RCC 7860 (cell line): ENCODE measurements at regions not wholly inside any gene's neighbourhood (a gene's known extent, or its start where the extent isn't known, plus 50 kb on each side); places are given as distances from the start of the nearest gene placed in this dataset.

Experiments
- DNase-seq: peaks from one replicate; pipeline ENCODE4 v3.0.0-alpha.2; 2015; ENCODE audit warnings: low spot score
- FAIRE-seq: peaks from 2 replicates; lab custom pipeline; 2012; peaks lifted over from hg19 to GRCh38; lab: Jason Lieb, UNC

GRCh38 chr2:217189747-217190146 is 329.9 kb upstream of the TNP1 start:
- DNase-seq (no peak), FAIRE-seq (no peak)

GRCh38 chr2:217189131-217189530 is 329.3 kb upstream of the TNP1 start:
- no peak for FAIRE-seq
- no peak for DNase-seq

DNA sequence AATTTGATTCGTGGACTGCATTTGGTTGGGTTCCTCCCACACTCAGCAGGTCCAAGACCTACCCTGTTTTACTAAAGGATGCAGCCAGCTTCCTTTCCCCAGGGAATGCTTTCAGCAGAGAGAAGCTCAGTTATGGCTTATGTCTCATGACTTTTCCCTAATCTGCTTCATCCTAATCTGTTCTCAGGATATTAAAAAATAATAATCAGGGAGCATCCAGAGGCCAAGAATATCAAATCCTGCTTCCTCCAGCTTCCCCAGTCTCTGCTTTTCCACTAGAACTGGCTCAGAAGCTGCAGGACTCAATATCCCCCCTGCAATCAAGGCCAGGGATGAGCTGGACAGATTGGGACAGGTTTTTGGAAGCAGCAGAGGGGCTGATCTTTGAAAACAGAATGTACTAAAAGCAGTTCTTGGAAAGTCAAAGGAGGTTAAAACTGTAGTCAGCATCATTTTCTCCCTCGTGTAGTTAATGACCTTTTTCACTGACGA is 326.9 kb upstream of the TNP1 start:
- DNase-seq (no peak), FAIRE-seq (no peak)

DNA sequence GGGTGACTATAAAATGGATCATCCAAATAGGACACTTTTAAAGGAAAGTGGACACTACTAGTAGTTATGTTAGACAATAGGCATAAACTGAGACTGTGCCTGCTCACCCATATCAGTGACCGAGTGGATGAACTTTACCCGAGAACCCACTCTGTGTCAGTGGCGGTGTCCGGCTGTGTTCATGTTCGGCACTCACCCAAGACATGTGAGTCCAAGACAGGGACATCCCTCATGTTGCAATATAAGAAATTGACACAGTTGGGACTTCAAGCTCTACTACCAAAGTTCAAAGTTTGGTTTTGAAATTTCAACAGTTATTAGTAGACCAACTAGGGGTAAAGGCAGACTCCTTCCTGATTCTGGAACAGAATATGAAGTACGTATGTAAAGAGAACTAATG is 326.3 kb upstream of the TNP1 start:
- DNase-seq, result no peak
- FAIRE-seq, result no peak

DNA sequence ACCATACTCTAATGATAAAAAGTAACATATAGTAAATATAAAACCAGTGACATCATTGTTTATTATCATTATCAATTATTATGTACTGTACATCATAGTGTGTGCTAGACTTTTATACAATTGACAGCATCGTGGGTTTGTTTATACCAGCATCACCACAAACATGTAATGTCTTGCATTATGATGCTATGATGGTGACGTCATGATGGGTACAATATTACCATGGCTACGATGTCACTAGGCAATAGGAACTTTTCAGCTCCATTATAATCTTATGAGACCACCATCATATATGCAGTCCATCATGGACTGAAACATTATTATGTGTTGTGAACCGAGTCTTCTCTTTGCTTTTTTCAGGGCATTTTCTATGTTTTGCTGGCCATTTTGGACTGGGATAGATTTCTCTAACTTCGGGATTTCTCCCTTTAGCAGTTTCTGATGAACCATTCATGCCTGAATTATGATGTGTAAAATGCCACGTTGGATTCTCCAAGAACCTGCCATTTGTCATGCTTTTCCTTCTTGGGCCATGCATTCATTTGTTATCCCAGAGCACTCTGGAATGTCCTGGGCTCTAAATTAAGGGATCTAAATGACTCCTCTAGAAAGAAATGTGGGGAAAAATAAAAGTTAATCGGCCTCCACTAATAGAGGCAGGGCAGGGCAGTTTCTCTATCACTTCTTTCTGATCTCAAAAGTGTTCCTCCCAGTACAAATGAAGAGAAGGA is 325.6 kb upstream of the TNP1 start:
- FAIRE-seq, result no peak

DNA sequence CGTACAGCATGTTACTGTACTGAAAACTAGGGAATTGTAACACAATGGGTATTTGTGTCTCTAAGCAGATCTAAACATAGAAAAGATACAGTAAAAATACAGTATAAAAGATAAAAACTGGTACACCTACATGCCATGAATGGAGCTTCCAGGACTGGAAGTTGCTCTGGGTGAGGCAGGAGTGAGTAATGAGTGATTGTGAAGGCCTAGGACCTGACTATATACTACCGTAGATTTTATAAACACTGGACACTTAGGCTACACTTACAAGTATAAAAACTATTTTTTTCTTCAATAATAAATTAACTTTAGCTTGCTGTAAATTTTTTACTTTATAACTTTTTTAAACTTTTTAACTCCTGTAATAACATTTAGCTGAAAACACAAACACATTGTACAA is 324.4 kb upstream of the TNP1 start:
- no peak for FAIRE-seq
- DNase-seq, result no peak

More for the DNA sequence above, 325.6 kb upstream of the TNP1 start:
- no peak for DNase-seq

- no peak for FAIRE-seq
- DNase-seq, result no peak
Observed at GRCh38 chr2:217183471-217183870, 323.6 kb upstream of the TNP1 start.

GRCh38 chr2:217182926-217183325 is 323.1 kb upstream of the TNP1 start:
- FAIRE-seq (no peak), DNase-seq (no peak)

DNA sequence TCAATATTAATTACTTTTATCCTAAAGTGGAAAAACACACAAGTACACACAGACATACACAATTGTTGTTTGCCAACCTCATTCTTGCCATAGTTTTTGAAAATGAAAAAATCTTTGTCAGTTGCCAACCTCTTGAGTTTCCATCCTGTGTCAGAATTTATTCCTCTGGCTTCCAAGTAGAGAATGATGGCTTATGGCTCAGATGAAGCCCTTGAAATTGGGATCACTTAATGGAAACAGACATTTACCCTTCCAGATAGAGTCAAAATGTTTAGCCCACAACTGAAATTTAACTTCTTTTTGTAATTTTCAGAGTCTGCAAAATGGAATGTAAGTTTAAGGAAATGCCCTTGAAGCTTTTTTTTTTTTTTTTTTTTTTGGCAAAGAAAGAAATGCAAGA is 321.6 kb upstream of the TNP1 start:
- DNase-seq, result no peak
- FAIRE-seq, result no peak

DNA sequence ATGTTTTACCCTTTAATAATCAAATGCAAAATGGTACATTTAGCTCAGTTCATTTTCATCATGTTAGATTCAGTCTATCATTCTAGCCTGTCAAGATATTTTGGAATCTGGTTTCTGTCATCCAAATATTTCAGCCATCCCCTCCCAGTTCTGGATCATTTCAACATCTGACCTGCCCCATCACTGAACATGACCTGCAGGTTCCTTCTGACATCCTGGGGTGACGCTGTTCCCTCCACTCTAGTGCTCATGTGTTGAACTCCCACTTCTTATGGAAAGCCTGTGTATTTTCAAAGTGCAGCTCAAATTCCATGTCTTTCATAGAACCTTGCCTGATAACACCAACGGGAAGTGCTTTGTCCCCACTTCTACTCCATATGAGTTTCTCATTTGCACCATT is 320.0 kb upstream of the TNP1 start:
- DNase-seq, result no peak
- no peak for FAIRE-seq

GRCh38 chr2:217178341-217178740 is 318.5 kb upstream of the TNP1 start:
- DNase-seq (no peak), FAIRE-seq (no peak)

DNA sequence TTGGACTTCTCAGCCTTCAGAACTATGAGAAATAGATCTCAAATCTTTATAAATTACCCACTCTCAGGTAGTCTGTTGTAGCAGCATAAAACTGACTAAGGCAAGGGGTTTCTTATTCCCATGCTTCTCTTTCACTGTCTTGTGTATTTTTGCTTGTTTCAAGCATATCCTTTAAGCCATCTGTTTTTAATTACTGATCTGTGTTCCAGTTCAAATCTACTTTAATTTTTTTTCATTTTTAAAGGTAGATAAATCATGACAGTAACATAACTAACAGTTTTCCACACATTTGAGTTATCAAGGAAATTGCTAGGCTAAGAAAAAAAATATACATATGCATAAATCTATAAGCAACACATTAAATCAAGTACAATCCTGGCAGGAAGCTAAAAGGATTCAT is 317.9 kb upstream of the TNP1 start:
- DNase-seq, result no peak
- FAIRE-seq, result no peak

- FAIRE-seq, result no peak
- DNase-seq, result no peak
Observed at GRCh38 chr2:217171874-217172273, 312.0 kb upstream of the TNP1 start.

- DNase-seq (no peak), FAIRE-seq (no peak)
Observed at GRCh38 chr2:217168496-217168895, 308.6 kb upstream of the TNP1 start.

- no peak for FAIRE-seq
- no peak for DNase-seq
Observed at GRCh38 chr2:217167531-217167930, 307.7 kb upstream of the TNP1 start.

GRCh38 chr2:217166241-217166850 is 306.5 kb upstream of the TNP1 start:
- DNase-seq, result peak; percentile 54
- no peak for FAIRE-seq

GRCh38 chr2:217165547-217165946 is 305.7 kb upstream of the TNP1 start:
- DNase-seq, result no peak
- FAIRE-seq, result no peak

GRCh38 chr2:217163987-217164386 is 304.1 kb upstream of the TNP1 start:
- FAIRE-seq (no peak), DNase-seq (no peak)

- DNase-seq (peak; percentile 49), FAIRE-seq (no peak)
Observed at GRCh38 chr2:217162533-217162932, 302.7 kb upstream of the TNP1 start.

- DNase-seq (no peak), FAIRE-seq (no peak)
Observed at GRCh38 chr2:217160978-217161973, 301.4 kb upstream of the TNP1 start.

- no peak for FAIRE-seq
- peak; percentile 7 for DNase-seq
Observed at GRCh38 chr2:217160103-217160743, 300.4 kb upstream of the TNP1 start.
